NCI-H2081 (cell line): ENCODE measurements at regions not wholly inside any gene's neighbourhood (a gene's known extent, or its start where the extent isn't known, plus 50 kb on each side); places are given as distances from the start of the nearest gene placed in this dataset.
"Not testable (repeated sequence)": the region's sequence is repeated elsewhere in the genome, so short reads cannot be mapped to it uniquely, and the experiment has no call there.

Source experiments
- DNase-seq, 2 experiments: peaks; one replicate each; lab custom pipeline; 2025; lab: John Stamatoyannopoulos, UW

DNA sequence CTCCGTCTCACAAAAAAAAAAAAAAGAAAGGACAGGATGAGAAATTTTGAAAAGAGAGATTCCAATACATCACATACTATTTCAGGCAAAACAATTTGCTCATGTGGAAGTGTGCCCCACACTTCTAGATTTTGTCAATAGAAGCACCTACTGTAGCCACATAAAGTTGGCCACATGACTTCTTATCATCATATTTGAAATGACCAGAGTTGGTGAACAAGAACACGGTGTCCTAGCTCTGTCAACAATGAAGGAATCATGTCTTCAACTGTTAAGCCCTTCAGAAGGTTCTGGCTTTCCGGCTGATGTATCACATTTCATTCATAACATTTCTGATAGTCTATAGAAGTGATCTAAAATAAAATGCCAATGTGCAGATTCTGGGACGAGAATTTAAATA is 534.5 kb downstream of the TMEM114 start:
- no peak for DNase-seq

DNA sequence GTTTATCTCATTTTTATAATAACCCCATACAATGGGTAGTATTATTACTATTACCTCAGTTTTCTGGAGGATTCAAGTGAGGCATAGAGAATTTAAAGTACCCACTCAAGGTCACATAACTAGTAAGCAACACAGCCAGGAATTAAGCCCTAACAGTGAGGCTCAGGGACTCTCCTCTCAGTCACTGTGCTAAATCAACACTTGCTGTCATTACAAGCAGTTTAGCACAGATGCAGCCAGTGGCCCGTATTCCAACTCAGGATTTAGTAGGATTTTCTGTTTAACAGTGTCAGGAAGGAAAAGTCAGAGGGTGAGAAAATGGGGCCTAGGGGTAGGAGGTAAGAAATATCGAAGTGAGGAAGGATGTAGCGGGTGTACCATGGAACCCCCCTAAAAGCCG is 536.9 kb downstream of the TMEM114 start:
- no peak for DNase-seq

DNA sequence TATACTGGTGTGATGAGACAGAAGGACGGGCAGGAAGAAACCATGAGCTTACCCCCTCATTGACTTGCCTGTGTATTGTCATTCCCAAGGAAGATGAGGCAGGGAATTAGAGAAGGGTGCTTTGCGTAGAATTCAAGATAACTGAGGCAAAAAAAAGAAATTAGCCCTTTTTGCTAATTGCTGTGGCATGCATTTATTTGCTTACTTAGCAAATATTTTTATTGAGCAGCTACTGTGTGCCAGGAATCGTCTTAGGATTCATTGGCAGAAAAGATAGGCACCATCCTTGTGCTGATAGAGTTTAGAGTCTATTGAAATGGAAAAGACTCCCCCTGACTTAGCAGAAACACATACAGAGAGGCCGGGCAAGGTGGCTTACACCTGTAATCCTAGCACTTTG is 541.9 kb downstream of the TMEM114 start:
- DNase-seq, result no peak

DNA sequence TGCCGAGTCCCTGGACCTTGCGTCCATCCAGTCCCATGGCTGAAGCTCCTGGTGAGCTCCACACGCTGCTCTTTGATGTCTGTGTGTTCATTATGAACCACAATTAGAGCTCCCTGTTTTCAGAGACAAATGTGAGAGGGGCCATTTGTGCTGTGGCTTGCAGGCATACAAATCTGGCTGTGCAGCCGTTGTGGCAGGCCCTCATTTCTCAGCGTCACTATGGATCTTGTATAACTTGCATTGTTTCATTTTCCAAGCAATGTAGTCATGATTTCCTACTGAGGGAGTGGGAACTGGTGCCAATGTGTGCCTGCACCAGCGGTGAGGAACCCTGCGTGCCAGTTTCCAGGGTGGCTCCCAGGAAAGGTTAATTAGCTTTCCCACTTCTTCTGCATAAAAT is 542.6 kb downstream of the TMEM114 start:
- peak; percentile 39 to 73 for DNase-seq

DNA sequence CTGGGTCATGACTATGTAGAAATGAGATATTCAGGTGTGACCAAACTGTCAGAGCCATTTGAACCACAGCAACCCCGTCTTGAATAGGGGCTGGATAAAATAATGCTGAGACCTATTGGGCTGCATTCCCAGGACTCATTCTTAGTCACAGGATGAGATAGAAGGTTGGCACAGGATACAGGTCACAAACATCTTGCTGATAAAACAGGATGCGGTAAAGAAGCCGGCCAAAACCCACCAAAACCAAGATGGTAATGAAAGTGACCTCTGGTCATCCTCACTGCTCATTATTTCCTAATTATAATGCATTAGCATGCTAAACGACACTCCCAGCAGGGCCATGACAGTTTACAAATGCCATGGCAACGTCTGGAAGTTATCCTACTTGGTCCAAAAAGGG is 545.5 kb downstream of the TMEM114 start:
- DNase-seq, result no peak

DNA sequence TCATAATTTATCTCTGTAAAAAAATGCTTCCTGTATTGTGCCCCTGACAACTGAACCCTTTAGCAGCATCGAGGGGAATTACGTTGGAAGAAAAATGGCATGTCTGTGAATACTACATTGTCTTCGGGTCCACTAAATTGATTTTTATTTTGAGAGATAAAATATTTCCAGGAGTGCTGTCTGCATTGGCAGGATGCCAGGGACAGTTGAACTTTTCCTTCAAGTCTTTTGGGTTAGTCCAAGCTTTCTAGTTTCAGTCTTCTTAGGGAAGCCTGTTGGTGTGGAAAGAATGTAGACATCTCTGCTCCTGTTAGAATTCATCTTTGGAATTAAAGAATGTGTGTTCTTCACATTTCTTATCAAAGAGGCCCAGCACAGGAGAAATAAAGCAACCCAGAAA is 557.9 kb downstream of the TMEM114 start:
- DNase-seq, result no peak

DNA sequence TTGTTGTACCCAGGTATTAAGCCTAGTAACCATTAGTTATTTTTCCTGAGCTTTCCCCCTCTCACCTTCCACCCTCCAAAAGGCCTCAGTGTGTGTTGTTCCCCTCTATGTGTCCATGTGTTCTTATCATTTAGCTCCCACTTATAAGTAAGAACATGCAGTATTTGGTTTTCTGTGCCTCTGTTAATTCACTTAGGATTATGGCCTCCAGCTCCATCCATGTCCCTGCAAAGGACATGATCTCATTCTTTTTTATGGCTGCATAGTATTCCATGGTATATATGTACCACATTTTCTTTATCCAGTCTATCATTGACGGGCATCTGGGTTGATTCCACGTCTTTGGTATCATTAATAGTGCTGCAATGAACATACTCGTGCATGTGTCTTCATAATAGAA is 560.3 kb downstream of the TMEM114 start:
- not testable (repeated sequence) for DNase-seq

DNA sequence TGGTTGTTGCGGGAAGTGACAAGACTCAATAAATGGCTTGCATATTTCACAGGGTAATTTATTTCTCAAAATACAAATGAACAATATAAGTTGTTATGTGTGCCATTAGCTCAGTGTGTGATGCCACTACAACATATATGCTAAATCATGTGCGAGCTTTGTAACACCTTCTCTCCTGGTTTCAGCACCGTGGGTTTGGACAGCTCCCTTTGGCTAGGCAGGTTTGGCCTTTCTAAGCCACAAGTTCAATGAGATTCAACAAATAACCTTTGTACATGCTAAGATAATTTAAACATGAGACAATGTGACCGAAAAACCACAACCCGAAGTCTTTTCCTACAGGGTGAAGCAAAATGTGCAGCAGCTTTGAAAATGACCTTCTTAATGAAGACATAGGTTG is 563.9 kb downstream of the TMEM114 start:
- no peak for DNase-seq

DNA sequence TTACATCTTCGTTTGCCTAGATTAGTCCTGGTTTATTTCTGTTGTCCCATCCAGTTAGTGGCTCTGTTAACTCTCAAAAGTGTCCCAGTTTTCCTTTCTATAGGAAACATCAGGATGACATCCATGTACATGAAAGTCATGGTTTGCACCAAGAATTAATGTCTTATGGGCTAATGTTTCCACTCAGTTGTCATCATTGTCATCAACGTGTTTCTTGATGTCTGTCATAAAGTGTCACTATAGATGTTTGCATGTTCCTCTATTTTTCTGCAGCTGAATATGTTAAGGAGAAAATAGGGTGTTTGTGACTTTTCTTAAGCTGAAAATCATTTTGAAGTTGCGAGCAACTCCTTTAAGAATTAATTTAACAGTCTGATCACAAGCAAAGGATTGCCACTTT is 567.0 kb downstream of the TMEM114 start:
- no peak for DNase-seq

DNA sequence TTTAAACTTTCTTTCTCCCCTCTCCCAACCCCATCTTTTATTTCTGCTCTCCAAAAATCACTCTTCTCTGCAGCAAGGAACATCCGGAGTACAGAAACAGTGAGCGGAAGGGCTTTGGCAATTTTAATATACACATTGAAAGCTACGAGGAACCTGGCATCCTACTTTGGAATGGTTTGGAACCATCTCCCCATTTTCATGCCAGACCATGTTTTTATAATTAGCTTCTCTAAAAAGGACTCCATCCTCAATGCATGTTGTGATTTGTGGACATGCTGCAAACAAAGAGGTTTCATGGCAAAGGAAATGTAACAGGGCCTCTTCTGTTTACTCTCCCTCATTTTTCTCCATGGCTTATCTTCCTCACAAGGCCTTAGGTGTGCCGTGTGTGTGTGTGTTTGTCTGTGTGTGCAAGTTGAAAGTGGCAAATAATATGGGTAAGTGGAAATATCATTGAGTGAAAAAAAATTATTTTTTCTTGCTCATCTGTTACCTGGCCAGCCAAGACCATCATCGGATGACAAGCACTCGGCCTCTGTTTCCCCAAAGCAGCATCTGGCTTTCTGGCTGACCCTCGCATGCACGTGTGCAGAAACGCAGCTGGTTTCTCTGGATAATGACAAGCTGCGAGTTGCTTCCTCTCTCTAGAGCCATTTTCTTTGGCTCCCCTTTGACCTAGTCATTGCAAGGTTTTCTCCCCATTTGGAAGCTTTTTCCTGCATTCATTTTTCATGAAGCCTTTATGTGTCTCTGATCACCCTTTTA is 585.0 kb downstream of the TMEM114 start:
- DNase-seq, result no peak

DNA sequence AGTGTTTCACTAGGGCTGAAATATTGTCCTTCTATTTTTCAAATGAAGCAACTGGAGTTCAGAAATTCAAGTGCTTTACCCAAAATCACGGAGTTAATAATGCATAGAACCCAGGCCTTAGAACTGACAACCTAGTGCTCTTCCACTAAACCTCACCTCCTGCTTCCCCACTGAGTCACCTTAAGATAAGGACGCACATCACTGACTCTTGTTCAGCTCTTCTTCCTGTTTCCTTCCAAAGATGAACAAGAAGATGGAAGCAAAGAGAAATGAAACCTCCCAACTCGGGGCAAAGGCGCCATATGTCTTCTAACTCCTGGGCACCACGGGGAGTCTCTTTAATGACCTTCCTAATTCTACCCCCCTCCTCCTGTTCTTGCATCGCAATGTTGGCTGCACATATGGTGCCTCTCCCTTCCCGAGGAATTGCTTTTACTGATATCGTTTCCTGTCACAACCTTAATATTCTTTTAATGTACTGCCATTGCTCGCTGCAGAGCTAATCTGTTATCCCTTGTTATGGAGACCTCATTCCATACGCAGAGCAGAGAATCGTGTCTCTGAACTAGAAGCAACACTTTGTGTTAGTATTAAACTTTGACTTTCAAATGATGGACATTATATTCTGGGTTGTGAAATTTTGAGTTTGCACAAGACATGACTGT is 591.4 kb downstream of the TMEM114 start:
- no peak for DNase-seq

DNA sequence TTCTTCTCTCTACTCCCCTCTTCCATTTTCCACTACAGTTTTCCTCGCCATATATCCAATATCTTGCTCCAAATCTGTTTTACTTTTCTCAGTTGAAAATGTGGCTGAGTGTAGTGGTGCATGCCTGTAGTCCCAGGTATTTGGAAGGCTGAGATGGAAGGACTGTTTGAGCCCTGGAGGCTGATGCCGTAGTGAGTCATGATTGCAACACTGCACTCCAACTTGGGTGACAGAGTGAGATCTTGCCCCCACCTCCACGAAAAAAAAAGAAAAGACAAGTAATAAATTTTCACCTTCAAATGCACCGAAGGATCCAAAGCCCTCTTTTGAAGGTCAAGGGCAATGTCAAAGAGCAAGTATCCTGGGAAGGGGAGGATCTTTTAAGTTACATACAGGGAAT is 592.3 kb downstream of the TMEM114 start:
- DNase-seq, result no peak

DNA sequence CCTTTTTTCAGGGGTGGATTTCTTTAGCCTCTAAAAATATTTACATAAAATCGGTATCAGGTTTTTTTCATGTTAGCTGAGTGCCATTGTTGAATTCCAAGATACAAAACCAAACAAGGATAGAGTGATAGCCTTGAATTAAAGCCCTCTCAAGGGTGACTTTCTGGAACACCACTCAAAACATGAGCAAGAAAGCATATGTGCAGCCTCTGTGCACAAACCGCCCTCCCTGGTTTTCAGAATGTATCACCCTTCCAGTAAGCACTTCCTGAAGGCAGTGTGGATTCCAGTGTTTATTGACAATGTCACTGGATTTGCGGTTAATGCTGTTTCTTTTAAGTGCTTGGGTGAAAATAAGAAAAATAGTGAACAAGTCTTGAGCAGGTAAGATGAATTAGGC is 597.7 kb downstream of the TMEM114 start:
- no peak for DNase-seq

DNA sequence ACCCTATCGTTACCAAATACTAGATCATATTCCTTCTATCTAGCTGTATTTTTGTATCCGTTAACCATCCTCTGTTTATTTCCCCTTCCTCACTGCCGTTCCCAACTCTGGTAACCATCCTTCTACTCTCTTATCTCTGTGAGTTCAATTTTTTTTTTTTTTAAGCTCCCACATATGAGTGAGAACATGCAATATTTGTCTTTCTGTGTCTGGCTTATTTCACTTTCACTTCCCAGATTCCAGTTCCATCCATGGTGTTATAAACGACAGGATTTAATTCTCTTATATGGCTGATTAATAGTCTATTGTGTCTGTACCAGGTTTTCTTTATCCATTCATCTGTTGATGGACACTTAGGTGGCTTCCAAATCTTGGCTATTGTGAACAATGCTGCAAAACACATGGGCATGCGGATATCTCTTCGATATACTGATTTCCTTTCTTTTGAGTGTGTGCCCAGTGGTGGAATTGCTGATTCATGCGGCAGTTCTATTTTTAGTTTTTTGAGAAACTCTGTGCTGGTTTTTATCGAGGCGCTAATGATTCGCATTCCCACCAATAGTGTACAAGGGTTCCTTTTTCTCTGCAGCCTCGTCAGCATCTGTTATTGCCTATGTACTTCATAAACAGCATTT is 599.6 kb downstream of the TMEM114 start:
- DNase-seq, result no peak

DNA sequence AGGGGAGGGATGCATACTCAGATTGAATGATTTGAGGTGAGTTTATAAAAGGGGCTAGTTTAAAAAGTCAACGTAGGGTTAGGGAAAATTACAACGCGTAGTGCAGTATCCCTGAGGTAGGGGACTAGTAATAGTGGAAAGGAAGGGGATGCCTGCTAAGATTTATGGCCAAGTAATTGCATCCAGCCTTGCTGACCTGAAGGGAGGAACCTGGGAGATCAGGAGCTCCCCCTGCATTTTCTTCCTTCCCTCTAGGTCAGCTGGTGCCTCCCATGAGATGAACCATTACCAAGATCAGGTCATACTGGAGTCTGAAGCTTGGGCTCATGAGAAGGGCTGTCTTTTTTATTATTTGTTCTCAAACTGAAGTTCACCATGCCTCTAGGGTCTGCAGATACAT is 606.6 kb downstream of the TMEM114 start:
- DNase-seq, result no peak

DNA sequence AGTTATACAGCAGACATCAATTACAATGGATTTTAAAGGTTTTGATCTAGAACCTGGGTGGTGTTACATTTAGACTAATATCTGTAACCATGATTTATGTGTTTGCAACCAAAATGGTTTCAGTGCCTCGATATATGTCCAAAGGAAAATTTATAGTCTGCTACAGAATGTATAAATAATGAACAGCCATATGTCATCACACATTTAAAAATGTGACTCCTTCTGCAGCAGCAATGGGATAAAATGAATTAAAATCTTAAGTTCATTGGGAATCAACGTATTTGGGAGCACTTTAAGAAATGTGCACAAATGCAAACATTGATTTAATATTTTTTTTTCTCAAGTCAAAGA is 610.2 kb downstream of the TMEM114 start:
- no peak for DNase-seq

DNA sequence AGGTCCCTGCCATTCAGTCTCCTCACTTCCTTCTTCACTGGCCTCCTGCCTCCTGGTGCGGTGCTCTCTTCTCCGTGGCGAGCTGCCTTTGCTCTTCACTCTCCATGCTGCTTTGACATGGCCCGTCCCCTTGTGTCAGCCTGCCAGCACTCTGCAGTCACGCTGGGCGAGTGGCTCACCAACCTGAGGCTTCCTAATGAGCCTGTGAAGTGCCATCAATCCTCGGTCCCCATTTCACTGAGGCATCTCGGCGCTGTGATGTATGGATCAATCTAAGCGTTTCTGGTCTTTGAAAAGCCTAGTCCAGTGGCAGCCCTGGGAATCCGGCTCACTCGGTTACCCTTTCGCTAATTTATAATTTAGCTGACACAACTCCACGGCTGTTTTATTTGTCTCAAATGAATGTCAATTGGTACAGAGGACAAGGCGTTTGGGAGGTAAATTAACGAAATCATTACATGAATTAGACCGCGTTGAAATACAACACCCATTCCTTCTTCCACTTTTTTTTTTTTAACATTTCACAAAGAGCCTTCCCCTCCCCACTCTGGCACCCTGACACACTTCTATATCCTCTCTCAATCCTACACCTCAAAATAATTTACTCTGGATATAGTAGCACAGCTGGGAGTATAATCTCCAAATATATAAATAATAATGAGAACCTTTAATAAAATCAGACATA is 610.7 kb downstream of the TMEM114 start:
- DNase-seq, result no peak

DNA sequence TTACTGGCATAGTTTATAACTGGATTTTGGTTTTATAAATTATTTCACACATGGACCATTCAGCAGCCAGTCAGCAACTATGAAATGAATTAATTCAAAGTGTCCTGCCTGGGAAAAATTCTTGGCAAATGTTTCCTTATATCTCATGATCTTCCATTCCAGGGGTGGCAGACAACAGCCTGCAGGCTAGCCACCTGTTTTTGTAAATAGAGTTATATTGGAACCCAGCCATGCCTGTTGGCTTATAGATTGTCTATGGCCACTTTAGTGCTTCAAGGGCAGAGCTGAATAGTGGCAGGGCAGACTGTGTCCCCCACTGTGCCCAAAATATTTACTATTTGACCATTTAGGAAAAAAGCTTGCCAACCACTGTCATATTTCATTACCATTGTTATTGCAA is 613.7 kb downstream of the TMEM114 start:
- DNase-seq, result peak in 1 of 2 experiments; percentile 40

DNA sequence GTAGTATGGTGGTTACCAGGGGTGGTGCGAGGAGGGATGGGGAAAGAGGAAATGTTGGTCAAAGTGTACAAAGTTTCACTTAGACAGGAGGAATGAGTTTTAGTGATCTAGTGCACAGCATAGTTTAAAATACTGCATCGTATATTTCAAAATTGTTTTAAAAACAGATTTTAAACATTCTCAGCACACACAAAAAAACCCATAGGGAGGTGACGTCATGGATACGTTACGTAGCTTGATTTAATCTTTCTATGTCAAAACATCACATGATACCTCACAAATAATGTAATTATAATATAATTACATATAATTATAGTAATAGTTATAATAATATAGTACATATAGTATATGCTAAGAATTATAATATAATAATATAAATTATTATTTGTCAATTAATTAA is 614.2 kb downstream of the TMEM114 start:
- no peak for DNase-seq

DNA sequence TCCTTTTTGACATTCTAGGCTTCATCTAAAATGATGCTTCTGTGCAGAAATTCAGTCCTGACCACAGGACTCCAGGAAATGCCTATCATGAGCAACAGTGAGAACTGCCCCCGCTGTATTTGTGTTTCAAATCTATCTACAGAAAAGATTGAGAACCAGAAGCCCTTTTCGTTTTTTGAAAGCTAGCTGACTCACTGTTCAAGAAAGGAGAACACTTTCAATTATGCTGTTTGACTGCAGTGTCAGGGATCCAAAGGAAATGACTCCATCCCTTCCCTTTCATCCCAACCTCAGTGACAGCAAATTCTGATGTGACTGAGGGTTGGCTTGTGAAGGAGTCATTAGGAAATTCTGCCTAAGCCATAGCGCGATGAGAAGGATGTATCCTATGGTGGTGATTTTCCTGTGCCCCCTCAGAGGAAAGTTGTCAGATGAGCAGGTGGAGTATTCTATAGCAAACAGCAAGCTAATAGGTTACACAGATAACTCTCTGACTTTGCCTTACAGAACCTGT is 622.3 kb downstream of the TMEM114 start:
- DNase-seq, result no peak

DNA sequence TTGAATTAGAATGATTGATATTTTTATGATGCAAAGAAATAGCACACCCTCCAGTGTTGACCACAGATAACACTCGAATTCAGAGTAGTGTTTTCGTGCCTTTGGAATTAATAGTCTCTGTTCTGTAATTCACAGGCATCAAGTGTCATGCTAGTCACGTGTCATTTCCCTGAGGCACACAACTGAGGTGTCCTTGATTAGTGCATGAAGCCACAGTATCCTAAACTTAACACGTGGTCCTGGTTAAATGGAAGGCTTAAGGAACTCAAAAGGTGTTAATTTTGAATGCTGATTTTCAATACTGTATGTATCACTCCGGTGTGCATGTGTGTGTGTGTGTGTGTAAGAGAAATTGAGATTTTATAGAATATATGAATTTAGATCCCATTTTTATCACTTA is 625.6 kb downstream of the TMEM114 start:
- DNase-seq, result no peak

DNA sequence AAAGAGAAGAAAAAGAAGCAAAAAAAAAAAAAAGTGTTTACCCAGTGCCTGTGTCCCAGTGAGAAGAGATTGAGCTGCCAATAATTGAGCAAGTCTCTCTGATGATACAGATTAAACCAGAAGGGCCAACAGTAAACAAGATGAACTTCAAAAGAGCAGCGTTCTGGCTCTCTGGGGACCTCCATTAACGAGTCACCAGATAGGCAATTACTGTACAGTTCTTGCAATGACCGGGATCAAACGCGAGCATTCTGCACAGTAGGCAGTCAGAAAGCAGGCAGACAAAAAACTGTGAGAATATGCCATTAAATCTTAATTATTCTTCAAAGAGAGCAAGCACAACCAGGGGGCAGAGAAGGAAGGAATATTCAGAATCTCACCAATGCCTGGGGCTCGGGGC is 626.1 kb downstream of the TMEM114 start:
- no peak for DNase-seq
